GM21619 (cell line): ENCODE measurements at regions not wholly inside any gene's neighbourhood (a gene's known extent, or its start where the extent isn't known, plus 50 kb on each side); places are given as distances from the start of the nearest gene placed in this dataset.

Experiments
- ATAC-seq: cut with Tn5 transposase; IDR thresholded peaks from one replicate; pipeline ENCODE4 v1.9.1; 2021; ENCODE audit not compliant: unreplicated experiment

GRCh38 chr12:107223821-107224220 lies 130.5 kb upstream of the CRY1 start:
- ATAC-seq: no peak

- ATAC-seq: no peak
Observed at GRCh38 chr12:107225635-107226034, 132.3 kb upstream of the CRY1 start.

- ATAC-seq: no peak
Observed at GRCh38 chr12:107226126-107226525, 132.8 kb upstream of the CRY1 start.

GRCh38 chr12:107228076-107228475 lies 134.7 kb upstream of the CRY1 start:
- ATAC-seq: no peak

- no peak for ATAC-seq
Observed at GRCh38 chr12:107229827-107230226, 136.5 kb upstream of the CRY1 start.

- ATAC-seq: no peak
Observed at GRCh38 chr12:107231303-107231702, 138.0 kb upstream of the CRY1 start.

GRCh38 chr12:107233551-107233950 lies 140.2 kb upstream of the CRY1 start:
- no peak for ATAC-seq

GRCh38 chr12:107235600-107235999 lies 142.3 kb upstream of the CRY1 start:
- no peak for ATAC-seq

GRCh38 chr12:107236824-107237511 lies 143.6 kb upstream of the CRY1 start:
- ATAC-seq: no peak

GRCh38 chr12:107238296-107238695 lies 144.9 kb upstream of the CRY1 start:
- no peak for ATAC-seq

GRCh38 chr12:107241411-107241810 lies 148.1 kb upstream of the CRY1 start:
- no peak for ATAC-seq

GRCh38 chr12:107242189-107242588 lies 148.8 kb upstream of the CRY1 start:
- ATAC-seq: no peak

- ATAC-seq: no peak
Observed at GRCh38 chr12:107243341-107243740, 150.0 kb upstream of the CRY1 start.

- no peak for ATAC-seq
Observed at GRCh38 chr12:107244584-107244983, 151.2 kb upstream of the CRY1 start.

GRCh38 chr12:107247650-107248049 lies 154.3 kb upstream of the CRY1 start:
- ATAC-seq: no peak

- ATAC-seq: no peak
Observed at GRCh38 chr12:107248187-107248586, 154.8 kb upstream of the CRY1 start.

GRCh38 chr12:107251288-107251687 lies 157.9 kb upstream of the CRY1 start:
- ATAC-seq: no peak

GRCh38 chr12:107253361-107253760 lies 160.0 kb upstream of the CRY1 start:
- ATAC-seq: no peak

GRCh38 chr12:107254258-107254856 lies 161.0 kb upstream of the CRY1 start:
- no peak for ATAC-seq

- no peak for ATAC-seq
Observed at GRCh38 chr12:107258780-107259179, 165.4 kb upstream of the CRY1 start.

GRCh38 chr12:107263980-107264379 lies 170.6 kb upstream of the CRY1 start:
- ATAC-seq: no peak

- ATAC-seq: no peak
Observed at GRCh38 chr12:107264667-107265066, 171.3 kb upstream of the CRY1 start.

GRCh38 chr12:107267604-107268003 lies 174.3 kb upstream of the CRY1 start:
- ATAC-seq: no peak
